ENCODE measurements at regions not wholly inside any gene's neighbourhood (a gene's known extent, or its start where the extent isn't known, plus 50 kb on each side); places are given as distances from the start of the nearest gene placed in this dataset.

DNA sequence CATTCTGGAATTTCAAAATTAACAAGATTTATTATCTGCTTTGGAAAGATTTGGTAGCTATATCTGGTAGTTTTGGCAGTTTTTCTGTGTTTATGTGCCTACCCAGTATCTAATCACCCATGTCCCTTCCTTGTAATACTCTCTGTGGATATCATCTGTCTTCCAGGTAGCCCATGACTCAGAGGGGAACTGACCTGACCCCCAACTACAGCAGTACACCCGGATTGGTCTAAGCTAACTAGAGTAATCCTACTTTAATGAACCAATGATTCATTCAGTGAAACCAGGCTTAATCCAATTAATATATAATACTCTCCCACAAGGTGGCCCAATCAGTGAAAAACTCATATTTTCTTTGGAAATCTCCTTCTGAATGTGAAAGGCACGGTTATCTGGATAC, 295.3 kb upstream of the SULF2 start:
- TF ChIP-seq CTCF (conservative IDR thresholded peaks at IDR 0.05 in 1 of 2, IDR thresholded peaks at IDR 0.05 in 1 of 2; ENCODE audit: extremely low read depth in 1 of 2, insufficient read depth in 1 of 2, low read depth in 1 of 2, low read length in 2 of 2) (no peak), EZH2 (IDR thresholded peaks at IDR 0.05; ENCODE audit: borderline replicate concordance, low read length) (no peak)

All from mammary epithelial cell (primary cell).